Psoas muscle (tissue), 7 donors: ENCODE measurements at regions not wholly inside any gene's neighbourhood (a gene's known extent, or its start where the extent isn't known, plus 50 kb on each side); places are given as distances from the start of the nearest gene placed in this dataset.

Experiments used
- ATAC-seq, 4 donors: fragments of 200-7000 bp; cut with Tn5 transposase; one replicate each; pipeline ENCODE4 v1.9.1; 2020; ENCODE audit warnings: moderate library complexity in 3 of 4, mild to moderate bottlenecking in 2 of 4
- DNase-seq, 2 donors: peaks; one replicate each; pipeline ENCODE4 v3.0.0-alpha.2; 2020
- H3K27ac ChIP-seq: fragments of 200-600 bp; one replicate; pipeline ENCODE4 v1.8.0; 2022
- H3K27me3 ChIP-seq, 3 donors: fragments of 200-600 bp in 1 of 3; one replicate each; pipeline versions ENCODE4 v1.6.1 to v1.8.0; 2013 to 2022; ENCODE audit warnings: low read length in 2 of 3, mild to moderate bottlenecking in 2 of 3, moderate library complexity in 1 of 3; ENCODE audit not compliant: insufficient read depth in 3 of 3
- H3K36me3 ChIP-seq, 2 donors: fragments of 200-600 bp in 1 of 2; one replicate each; pipeline versions ENCODE4 v1.6.1 to v1.8.0; 2013 to 2022; ENCODE audit warnings: low read depth in 1 of 2, mild to moderate bottlenecking in 1 of 2, moderate library complexity in 1 of 2; ENCODE audit not compliant: insufficient read depth in 1 of 2
- H3K4me1 ChIP-seq: fragments of 200-600 bp; one replicate; pipeline ENCODE4 v1.8.0; 2022
- H3K4me3 ChIP-seq: fragments of 200-600 bp; one replicate; pipeline ENCODE4 v1.8.0; 2022; ENCODE audit warnings: mild to moderate bottlenecking
- H3K9me3 ChIP-seq: fragments of 200-600 bp; one replicate; pipeline ENCODE4 v1.8.0; 2022
- WGBS, 3 donors: extraction: QIAGEN DNeasy Blood & Tissue Kit; methylation state at CpG; one replicate each; pipeline versions ENCODE4 v1.1.6 to v1.1.7; 2013; 5-methylcytosine and 5-hydroxymethylcytosine counted together
- intact Hi-C, 2 donors: fragments of 100-400 bp; cut with DNase I; formaldehyde crosslinking; loops; one replicate each; pipeline versions ENCODE4 v1.11.0 to v1.14.2; 2022
- TF ChIP-seq, protein P1 (sequence below): fragments of 200-600 bp; IDR thresholded peaks from one replicate; pipeline ENCODE4 v1.8.0; 2022; ENCODE audit warnings: antibody characterized with exemption
- donor health status: healthy with polysubstance abuse.
- donor health status: DM: no; HTN: no; CAD: no; lungs with moderate emphysema.
- donor health status: Bipolar disorder and iron deficiency.
- donor health status: healthy.
- donor health status: DM: yes; HTN: yes; CAD: no.
- donor health status: DM: no; HTN: no; CAD: no.
- donor health status: DM: yes; HTN: yes; CAD: no.

DNA sequence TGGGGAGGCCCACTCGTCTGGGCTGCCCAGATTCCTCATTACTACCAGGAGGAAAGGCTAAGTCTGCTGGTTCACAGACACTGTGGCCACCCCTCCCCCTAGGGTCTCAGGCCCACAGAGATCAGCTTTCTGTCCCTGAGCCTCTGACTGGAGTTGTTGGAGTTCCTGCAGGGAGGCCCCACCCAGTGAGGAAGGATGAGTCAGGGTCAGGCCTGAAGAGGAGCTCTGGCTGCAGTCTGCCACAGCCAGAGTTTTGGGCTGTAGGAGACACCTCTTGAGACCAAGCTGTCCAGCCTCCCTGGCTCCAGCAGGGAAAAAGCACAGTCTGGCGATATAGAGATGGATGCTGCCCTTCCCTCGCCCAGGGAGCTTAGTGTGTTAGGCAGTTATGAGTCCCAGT is 720.9 kb upstream of the SEMA6D start:
- H3K27me3 ChIP-seq: no peaks in the 10 kb centered on the region
- WGBS, 3 donors: 81 to 87% (median 82%) methylated on average over 3 of the region's 3 CpGs
- no peak overlapping the region for H3K27ac ChIP-seq
- ATAC-seq (no peak), DNase-seq (no peak)
- H3K4me1 ChIP-seq: no peaks in the 10 kb centered on the region
- H3K36me3 ChIP-seq: no peaks in the 10 kb centered on the region
- TF ChIP-seq, protein P1, sequence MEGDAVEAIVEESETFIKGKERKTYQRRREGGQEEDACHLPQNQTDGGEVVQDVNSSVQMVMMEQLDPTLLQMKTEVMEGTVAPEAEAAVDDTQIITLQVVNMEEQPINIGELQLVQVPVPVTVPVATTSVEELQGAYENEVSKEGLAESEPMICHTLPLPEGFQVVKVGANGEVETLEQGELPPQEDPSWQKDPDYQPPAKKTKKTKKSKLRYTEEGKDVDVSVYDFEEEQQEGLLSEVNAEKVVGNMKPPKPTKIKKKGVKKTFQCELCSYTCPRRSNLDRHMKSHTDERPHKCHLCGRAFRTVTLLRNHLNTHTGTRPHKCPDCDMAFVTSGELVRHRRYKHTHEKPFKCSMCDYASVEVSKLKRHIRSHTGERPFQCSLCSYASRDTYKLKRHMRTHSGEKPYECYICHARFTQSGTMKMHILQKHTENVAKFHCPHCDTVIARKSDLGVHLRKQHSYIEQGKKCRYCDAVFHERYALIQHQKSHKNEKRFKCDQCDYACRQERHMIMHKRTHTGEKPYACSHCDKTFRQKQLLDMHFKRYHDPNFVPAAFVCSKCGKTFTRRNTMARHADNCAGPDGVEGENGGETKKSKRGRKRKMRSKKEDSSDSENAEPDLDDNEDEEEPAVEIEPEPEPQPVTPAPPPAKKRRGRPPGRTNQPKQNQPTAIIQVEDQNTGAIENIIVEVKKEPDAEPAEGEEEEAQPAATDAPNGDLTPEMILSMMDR: no peak
- H3K9me3 ChIP-seq: peaks cover 6% of the 10 kb centered on the region
- H3K4me3 ChIP-seq: no peak overlapping the region
- intact Hi-C loops: no loop called here

DNA sequence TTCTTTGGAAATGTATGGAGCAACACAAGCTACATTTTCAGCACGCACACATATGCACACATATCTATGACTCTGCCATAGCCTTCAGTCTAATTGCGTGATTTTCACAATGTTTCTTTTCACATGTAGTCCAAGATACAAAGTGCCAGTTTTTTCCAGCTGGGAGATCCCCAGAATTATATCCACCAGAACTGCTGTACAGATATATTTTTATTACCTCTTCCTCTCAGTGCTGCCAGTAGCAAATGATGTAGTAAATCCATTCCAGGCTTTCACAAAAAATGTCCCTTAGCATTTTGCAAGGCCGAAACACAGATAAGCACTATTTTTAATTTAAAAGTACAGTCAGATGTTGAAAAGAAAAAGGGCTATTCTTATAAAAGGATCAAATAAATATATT is 719.8 kb upstream of the SEMA6D start:
- intact Hi-C loops: no loop called here
- Histone ChIP-seq H3K27ac (no peak overlapping the region), H3K4me3 (no peak overlapping the region), H3K9me3 (peaks cover 6% of the 10 kb centered on the region), H3K4me1 (no peaks in the 10 kb centered on the region), H3K36me3 (no peaks in the 10 kb centered on the region), H3K27me3 (no peaks in the 10 kb centered on the region)
- 93% methylated on average over 3 of the region's 3 CpGs for WGBS, 3 donors
- ATAC-seq (no peak), DNase-seq (no peak)
- TF ChIP-seq, protein P1: no peak

DNA sequence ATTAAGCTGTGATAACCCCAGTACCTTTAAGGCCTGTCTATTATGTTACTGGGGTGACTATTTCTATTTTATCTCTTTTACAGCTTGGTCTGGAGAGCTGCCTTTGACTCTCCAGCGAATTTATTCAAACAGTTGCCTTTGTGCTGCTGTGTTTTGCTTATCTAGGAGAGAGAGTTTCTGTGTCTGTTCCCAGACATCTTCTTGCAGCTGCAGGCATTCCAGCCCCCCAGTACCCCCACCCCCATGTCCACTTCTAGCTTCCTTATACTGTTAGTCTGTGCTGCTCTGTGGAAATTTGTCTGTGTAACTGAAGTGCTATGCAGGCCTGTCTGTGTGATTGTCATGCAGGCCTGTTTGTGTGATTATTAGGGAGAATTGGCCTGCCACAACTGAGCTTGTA is 713.7 kb upstream of the SEMA6D start:
- WGBS, 3 donors: 39 to 75% (median 67%) methylated on average over 1 of the region's 1 CpG
- Histone ChIP-seq H3K36me3 (no peaks in the 10 kb centered on the region), H3K4me3 (no peak overlapping the region), H3K27ac (no peak overlapping the region), H3K9me3 (peaks cover 3% of the 10 kb centered on the region), H3K27me3 (no peaks in the 10 kb centered on the region), H3K4me1 (no peaks in the 10 kb centered on the region)
- TF ChIP-seq, protein P1: no peak
- intact Hi-C loops: no loop called here
- ATAC-seq (no peak), DNase-seq (no peak)

DNA sequence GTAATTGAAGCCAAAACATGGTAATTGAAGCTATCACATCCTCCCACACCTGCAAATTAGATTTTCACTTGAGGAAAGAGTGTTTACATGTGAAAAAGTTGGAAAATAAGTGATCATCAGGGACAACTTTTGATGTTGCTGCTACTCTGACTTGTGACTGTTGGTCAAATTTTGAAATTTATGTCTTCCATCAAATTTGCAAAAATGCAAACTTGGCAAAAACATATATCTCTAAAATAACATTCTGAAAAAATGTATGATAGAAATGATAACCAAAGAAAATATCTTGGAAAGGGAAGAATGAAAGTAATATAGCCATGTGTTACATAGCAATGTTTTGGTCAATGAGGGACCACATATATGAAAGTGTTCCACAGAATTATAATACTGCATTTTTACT is 703.9 kb upstream of the SEMA6D start:
- Histone ChIP-seq H3K27ac (no peak overlapping the region), H3K36me3 (no peaks in the 10 kb centered on the region), H3K4me3 (no peak overlapping the region), H3K9me3 (no peaks in the 10 kb centered on the region), H3K27me3 (no peaks in the 10 kb centered on the region), H3K4me1 (no peaks in the 10 kb centered on the region)
- TF ChIP-seq, protein P1: no peak
- ATAC-seq: no peak
- DNase-seq: no peak
- intact Hi-C loops: no loop called here

DNA sequence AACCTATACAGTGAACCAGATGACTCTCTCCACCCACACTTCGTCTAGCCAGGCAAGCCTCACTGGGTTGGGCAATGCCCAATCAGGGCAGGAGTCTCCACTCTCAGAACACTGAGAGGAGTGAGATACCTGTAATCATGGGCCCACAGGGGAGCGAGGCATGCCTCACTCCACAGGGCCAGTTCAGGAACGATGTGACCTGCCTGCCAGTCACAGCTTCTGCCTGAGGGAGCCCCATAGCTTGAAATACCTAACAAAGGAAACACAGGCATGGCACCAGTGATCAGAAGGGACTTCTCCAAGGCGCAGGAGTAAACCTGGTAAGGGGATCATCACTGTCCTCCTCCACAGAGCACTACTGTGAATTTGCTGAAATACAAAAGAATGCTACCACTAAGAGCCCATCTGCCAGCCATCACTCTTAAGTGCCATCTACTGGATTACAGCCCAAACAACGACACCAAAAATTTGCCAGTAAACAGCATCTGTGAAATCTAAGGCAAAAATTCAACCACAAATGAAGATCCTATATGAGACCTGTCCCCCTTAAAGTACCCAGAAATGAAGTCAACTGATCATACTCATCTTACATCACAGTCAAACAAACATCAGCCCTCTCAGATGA is 689.9 kb upstream of the SEMA6D start:
- Histone ChIP-seq H3K27ac (no peak overlapping the region), H3K4me3 (no peak overlapping the region), H3K27me3 (no peaks in the 10 kb centered on the region), H3K4me1 (no peaks in the 10 kb centered on the region), H3K36me3 (no peaks in the 10 kb centered on the region), H3K9me3 (no peaks in the 10 kb centered on the region)
- DNase-seq (no peak), ATAC-seq (no peak)
- intact Hi-C loops: no loop called here
- TF ChIP-seq, protein P1: no peak
- 72 to 73% (median 72%) methylated on average over 5 of the region's 5 CpGs for WGBS, 3 donors
